ENCODE measurements at regions not wholly inside any gene's neighbourhood (a gene's known extent, or its start where the extent isn't known, plus 50 kb on each side); places are given as distances from the start of the nearest gene placed in this dataset.

- Histone ChIP-seq H3K36me3 (replicated peaks; ENCODE audit: low read depth, low read length) (no peaks in the 10 kb centered on the region), H3K4me2 (ENCODE audit: low read length) (no peak overlapping the region), H3K4me3 (ENCODE audit: low read length) (no peak overlapping the region), H3K27ac (ENCODE audit: low read length) (no peak overlapping the region), H3K27me3 (ENCODE audit: low read depth, low read length) (no peaks in the 10 kb centered on the region), H3K9ac (ENCODE audit: low read length) (no peak overlapping the region), H2AFZ (ENCODE audit: low read depth, low read length) (no peak overlapping the region), H4K20me1 (ENCODE audit: insufficient read depth, low read length) (no peaks in the 10 kb centered on the region), H3K9me3 (ENCODE audit: insufficient read depth, low read length) (no peaks in the 10 kb centered on the region), H3K79me2 (ENCODE audit: low read length) (no peaks in the 10 kb centered on the region), H3K4me1 (ENCODE audit: low read length) (no peaks in the 10 kb centered on the region)
- no peak for TF ChIP-seq CTCF (IDR thresholded peaks at IDR 0.05; ENCODE audit: low read depth, low read length)
- TF ChIP-seq EZH2phosphoT487 (IDR thresholded peaks at IDR 0.05; ENCODE audit: low read depth), result no peak
Measured at GRCh38 chr12:58435647-58436046, 484.7 kb downstream of the LRIG3 start.

- Histone ChIP-seq H3K4me2 (ENCODE audit: low read length) (no peak overlapping the region), H3K4me3 (ENCODE audit: low read length) (no peak overlapping the region), H3K27ac (ENCODE audit: low read length) (no peak overlapping the region), H3K79me2 (ENCODE audit: low read length) (no peaks in the 10 kb centered on the region), H2AFZ (ENCODE audit: low read depth, low read length) (no peak overlapping the region), H3K36me3 (replicated peaks; ENCODE audit: low read depth, low read length) (no peaks in the 10 kb centered on the region), H4K20me1 (ENCODE audit: insufficient read depth, low read length) (no peaks in the 10 kb centered on the region), H3K4me1 (ENCODE audit: low read length) (no peaks in the 10 kb centered on the region), H3K9me3 (ENCODE audit: insufficient read depth, low read length) (no peaks in the 10 kb centered on the region), H3K9ac (ENCODE audit: low read length) (no peak overlapping the region), H3K27me3 (ENCODE audit: low read depth, low read length) (no peaks in the 10 kb centered on the region)
- TF ChIP-seq EZH2phosphoT487 (IDR thresholded peaks at IDR 0.05; ENCODE audit: low read depth), result no peak
- TF ChIP-seq CTCF (IDR thresholded peaks at IDR 0.05; ENCODE audit: low read depth, low read length), result no peak
Measured at GRCh38 chr12:58441483-58441882, 478.8 kb downstream of the LRIG3 start.

- H3K9me3 ChIP-seq (ENCODE audit: insufficient read depth, low read length), result no peaks in the 10 kb centered on the region
Measured at GRCh38 chr12:58443273-58443980, 476.9 kb downstream of the LRIG3 start.

GRCh38 chr12:58443981-58444371, 476.3 kb downstream of the LRIG3 start:
- H3K9me3 ChIP-seq (ENCODE audit: insufficient read depth, low read length), result no peaks in the 10 kb centered on the region
- no peak overlapping the region for H3K4me3 ChIP-seq (ENCODE audit: low read length)
- H2AFZ ChIP-seq (ENCODE audit: low read depth, low read length), result no peak overlapping the region
- TF ChIP-seq EZH2phosphoT487 (IDR thresholded peaks at IDR 0.05; ENCODE audit: low read depth), result no peak
- TF ChIP-seq CTCF (IDR thresholded peaks at IDR 0.05; ENCODE audit: low read depth, low read length), result no peak
- no peaks in the 10 kb centered on the region for H4K20me1 ChIP-seq (ENCODE audit: insufficient read depth, low read length)
- no peak overlapping the region for H3K27ac ChIP-seq (ENCODE audit: low read length)
- H3K4me2 ChIP-seq (ENCODE audit: low read length), result no peak overlapping the region
- H3K36me3 ChIP-seq (replicated peaks; ENCODE audit: low read depth, low read length), result no peaks in the 10 kb centered on the region
- H3K79me2 ChIP-seq (ENCODE audit: low read length), result no peaks in the 10 kb centered on the region
- no peaks in the 10 kb centered on the region for H3K4me1 ChIP-seq (ENCODE audit: low read length)
- H3K9ac ChIP-seq (ENCODE audit: low read length), result no peak overlapping the region
- no peaks in the 10 kb centered on the region for H3K27me3 ChIP-seq (ENCODE audit: low read depth, low read length)

More at GRCh38 chr12:58443273-58443980, 476.9 kb downstream of the LRIG3 start:
- TF ChIP-seq EZH2phosphoT487 (IDR thresholded peaks at IDR 0.05; ENCODE audit: low read depth) (no peak), CTCF (IDR thresholded peaks at IDR 0.05; ENCODE audit: low read depth, low read length) (peak; percentile 69)
- H3K9ac ChIP-seq (ENCODE audit: low read length), result no peak overlapping the region
- no peak overlapping the region for H2AFZ ChIP-seq (ENCODE audit: low read depth, low read length)
- H3K36me3 ChIP-seq (replicated peaks; ENCODE audit: low read depth, low read length), result no peaks in the 10 kb centered on the region
- no peak overlapping the region for H3K4me2 ChIP-seq (ENCODE audit: low read length)
- no peak overlapping the region for H3K4me3 ChIP-seq (ENCODE audit: low read length)
- no peaks in the 10 kb centered on the region for H4K20me1 ChIP-seq (ENCODE audit: insufficient read depth, low read length)
- no peaks in the 10 kb centered on the region for H3K27me3 ChIP-seq (ENCODE audit: low read depth, low read length)
- H3K4me1 ChIP-seq (ENCODE audit: low read length), result no peaks in the 10 kb centered on the region
- H3K27ac ChIP-seq (ENCODE audit: low read length), result no peak overlapping the region
- H3K79me2 ChIP-seq (ENCODE audit: low read length), result no peaks in the 10 kb centered on the region
